SK-N-SH (cell line): ENCODE measurements at regions not wholly inside any gene's neighbourhood (a gene's known extent, or its start where the extent isn't known, plus 50 kb on each side); places are given as distances from the start of the nearest gene placed in this dataset.

Experiments used
- CTCF ChIA-PET: fragments of 300-600, 350-600 bp; formaldehyde crosslinking; extraction: SDS; loops from one replicate; lab custom pipeline; 2021; lab: Yijun Ruan, JAX
- POLR2A ChIA-PET: fragments of 350-600 bp; sonication (Branson Sonifier 250); formaldehyde crosslinking; extraction: SDS; loops from one replicate; lab custom pipeline; 2020; ENCODE audit warnings: antibody characterized with exemption, inconsistent platforms; lab: Yijun Ruan, JAX
- DNase-seq: peaks from one replicate; pipeline ENCODE4 v3.0.0; 2012
- H2AFZ ChIP-seq: fragments of 200-600 bp; sonication (generic); 2 replicates; pipeline ENCODE4 v1.8.1; 2016; ENCODE audit warnings: antibody characterized with exemption, mild to moderate bottlenecking, low read depth
- H3F3A ChIP-seq: fragments of 200-600 bp; sonication (generic); replicated peaks from 2 replicates; pipeline ENCODE3; 2016; ENCODE audit warnings: antibody characterized with exemption, mild to moderate bottlenecking; ENCODE audit not compliant: insufficient read depth
- H3K27ac ChIP-seq, 2 experiments: fragments of 200-500 bp in 1 of 2; fragments of 200-600 bp in 1 of 2; sonication (Bioruptor generic) in 1 of 2; sonication (generic), shearing (Covaris generic) in 1 of 2; 2 replicates each; pipeline versions ENCODE4 v1.5.1 to v1.6.1; 2014 to 2016; ENCODE audit warnings: low read depth in 2 of 2, inconsistent platforms in 1 of 2, low read length in 1 of 2, mild to moderate bottlenecking in 1 of 2, mixed read lengths in 1 of 2
- H3K27me3 ChIP-seq: fragments of 200-600 bp; sonication (generic), shearing (Covaris generic); 2 replicates; pipeline ENCODE4 v1.6.1; 2016; ENCODE audit warnings: mixed run types; ENCODE audit not compliant: insufficient read depth
- H3K36me3 ChIP-seq, 2 experiments: fragments of 200-500 bp in 1 of 2; fragments of 200-600 bp in 1 of 2; sonication (Bioruptor generic) in 1 of 2; sonication (generic) in 1 of 2; replicated peaks in 1 of 2; 2 replicates each; pipeline versions ENCODE3 to v1.5.1; 2014 to 2016; ENCODE audit warnings: low read length in 1 of 2, mild to moderate bottlenecking in 1 of 2; ENCODE audit not compliant: insufficient read depth in 2 of 2, control insufficient read depth in 1 of 2
- H3K4me1 ChIP-seq, 2 experiments: fragments of 200-500 bp in 1 of 2; fragments of 200-600 bp in 1 of 2; sonication (Bioruptor generic) in 1 of 2; sonication (generic), shearing (Covaris generic) in 1 of 2; 2 replicates each; pipeline versions ENCODE4 v1.5.1 to v1.6.1; 2014 to 2016; ENCODE audit warnings: low read depth in 1 of 2, low read length in 1 of 2, mixed run types in 1 of 2; ENCODE audit not compliant: insufficient read depth in 2 of 2, control insufficient read depth in 1 of 2
- H3K4me2 ChIP-seq: fragments of 200-600 bp; sonication (generic), shearing (Covaris generic); 2 replicates; pipeline ENCODE4 v1.6.1; 2017; ENCODE audit warnings: mixed run types
- H3K4me3 ChIP-seq, 2 experiments: fragments of 200-500 bp in 1 of 2; fragments of 200-600 bp in 1 of 2; sonication (Bioruptor generic) in 1 of 2; sonication (generic), shearing (Covaris generic) in 1 of 2; 2 replicates each; pipeline versions ENCODE4 v1.5.1 to v1.8.1; 2014 to 2016; ENCODE audit warnings: low read depth in 2 of 2, inconsistent platforms in 1 of 2, low read length in 1 of 2, mild to moderate bottlenecking in 1 of 2, mixed read lengths in 1 of 2, moderate library complexity in 1 of 2
- H3K79me2 ChIP-seq: fragments of 200-600 bp; sonication (generic); 2 replicates; pipeline ENCODE4 v1.8.1; 2017; ENCODE audit warnings: mild to moderate bottlenecking; ENCODE audit not compliant: insufficient read depth
- H3K9ac ChIP-seq: fragments of 200-600 bp; sonication (generic); 2 replicates; pipeline ENCODE4 v1.6.1; 2017; ENCODE audit warnings: mixed run types
- H3K9me2 ChIP-seq: fragments of 200-600 bp; sonication (generic); 2 replicates; pipeline ENCODE4 v1.6.1; 2017; ENCODE audit warnings: mixed run types
- H3K9me3 ChIP-seq: fragments of 200-600 bp; sonication (generic); 2 replicates; pipeline ENCODE4 v1.6.1; 2017; ENCODE audit warnings: mixed run types, mild to moderate bottlenecking, moderate library complexity
- H4K20me1 ChIP-seq: fragments of 200-600 bp; sonication (generic); 2 replicates; pipeline ENCODE4 v1.6.1; 2017; ENCODE audit warnings: mild to moderate bottlenecking, mixed run types; ENCODE audit not compliant: insufficient read depth
- CTCF ChIP-seq: fragments of 200-600 bp; sonication (generic); IDR thresholded peaks from 2 replicates; pipeline ENCODE4 v1.6.1; 2017; ENCODE audit warnings: antibody characterized with exemption, mild to moderate bottlenecking, moderate library complexity
- MAX ChIP-seq: IDR thresholded peaks from 2 replicates; pipeline ENCODE4 v1.4.0; 2012; ENCODE audit warnings: low read depth
- NFIC ChIP-seq: IDR thresholded peaks from 2 replicates; pipeline ENCODE4 v1.4.0; 2012; ENCODE audit warnings: borderline replicate concordance
- NRF1 ChIP-seq: IDR thresholded peaks from 2 replicates; pipeline ENCODE4 v1.6.1; 2012; ENCODE audit warnings: low read depth, mild to moderate bottlenecking, low read length
- PBX3 ChIP-seq: IDR thresholded peaks from 2 replicates; pipeline ENCODE4; 2012
- RAD21 ChIP-seq: IDR thresholded peaks from 2 replicates; pipeline ENCODE4 v1.6.1; 2012; ENCODE audit warnings: mild to moderate bottlenecking, low read length
- RXRA ChIP-seq: IDR thresholded peaks from 2 replicates; pipeline ENCODE4 v1.4.0; 2012; ENCODE audit warnings: low read depth, mild to moderate bottlenecking, borderline replicate concordance
- SIN3A ChIP-seq: IDR thresholded peaks from 2 replicates; pipeline ENCODE4 v1.6.1; 2012; ENCODE audit warnings: low read depth, mild to moderate bottlenecking, low read length, moderate library complexity, borderline replicate concordance
- TAF1 ChIP-seq: IDR thresholded peaks from 2 replicates; pipeline ENCODE4 v1.6.1; 2012; ENCODE audit warnings: low read depth, mild to moderate bottlenecking, low read length, moderate library complexity, borderline replicate concordance
- ZBTB33 ChIP-seq: IDR thresholded peaks from 2 replicates; pipeline ENCODE4 v1.4.0; 2012; ENCODE audit warnings: low read depth, borderline replicate concordance
- WGBS: methylation state at CpG from one replicate; pipeline ENCODE4 v1.1.6; 2017; ENCODE audit warnings: low lambda C conversion rate; 5-methylcytosine and 5-hydroxymethylcytosine counted together
- TF ChIP-seq, protein P1 (sequence below): fragments of 150-350 bp; IDR thresholded peaks from 2 replicates; pipeline ENCODE4 v1.6.1; 2016; ENCODE audit warnings: mild to moderate bottlenecking, low read depth, low read length

- Histone ChIP-seq H3K9me3 (no peaks in the 10 kb centered on the region), H3F3A (no peaks in the 10 kb centered on the region), H3K79me2 (no peaks in the 10 kb centered on the region), H3K9ac (no peak overlapping the region), H3K4me2 (no peak overlapping the region), H3K4me3 (no peak overlapping the region), H3K27me3 (no peaks in the 10 kb centered on the region), H3K9me2 (no peaks in the 10 kb centered on the region), H3K4me1 (no peaks in the 10 kb centered on the region; a peak in 1 of 4 replicates), H4K20me1 (no peaks in the 10 kb centered on the region), H3K36me3 (no peaks in the 10 kb centered on the region), H3K27ac (no peak overlapping the region), H2AFZ (no peak overlapping the region)
- POLR2A ChIA-PET: no interaction called here
- TF ChIP-seq MAX: no peak
- TF ChIP-seq PBX3: no peak
- no peak for TF ChIP-seq CTCF
- no peak for TF ChIP-seq NFIC
- TF ChIP-seq TAF1: no peak
- TF ChIP-seq, protein P1, sequence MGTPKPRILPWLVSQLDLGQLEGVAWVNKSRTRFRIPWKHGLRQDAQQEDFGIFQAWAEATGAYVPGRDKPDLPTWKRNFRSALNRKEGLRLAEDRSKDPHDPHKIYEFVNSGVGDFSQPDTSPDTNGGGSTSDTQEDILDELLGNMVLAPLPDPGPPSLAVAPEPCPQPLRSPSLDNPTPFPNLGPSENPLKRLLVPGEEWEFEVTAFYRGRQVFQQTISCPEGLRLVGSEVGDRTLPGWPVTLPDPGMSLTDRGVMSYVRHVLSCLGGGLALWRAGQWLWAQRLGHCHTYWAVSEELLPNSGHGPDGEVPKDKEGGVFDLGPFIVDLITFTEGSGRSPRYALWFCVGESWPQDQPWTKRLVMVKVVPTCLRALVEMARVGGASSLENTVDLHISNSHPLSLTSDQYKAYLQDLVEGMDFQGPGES: no peak
- TF ChIP-seq RXRA: no peak
- no peak for TF ChIP-seq NRF1
- TF ChIP-seq SIN3A: no peak
- DNase-seq: no peak
- WGBS: 85% methylated on average over 2 of the region's 2 CpGs
- CTCF ChIA-PET: interaction anchor here (1.0 kb wide), 1 partner anchor 116 kb away, joined by 3 read pairs; no protein-coding TSS in a partner anchor
These were observed 113.3 kb downstream of the SPRY2 start for GRCh38 chr13:80227645-80228044.

DNA sequence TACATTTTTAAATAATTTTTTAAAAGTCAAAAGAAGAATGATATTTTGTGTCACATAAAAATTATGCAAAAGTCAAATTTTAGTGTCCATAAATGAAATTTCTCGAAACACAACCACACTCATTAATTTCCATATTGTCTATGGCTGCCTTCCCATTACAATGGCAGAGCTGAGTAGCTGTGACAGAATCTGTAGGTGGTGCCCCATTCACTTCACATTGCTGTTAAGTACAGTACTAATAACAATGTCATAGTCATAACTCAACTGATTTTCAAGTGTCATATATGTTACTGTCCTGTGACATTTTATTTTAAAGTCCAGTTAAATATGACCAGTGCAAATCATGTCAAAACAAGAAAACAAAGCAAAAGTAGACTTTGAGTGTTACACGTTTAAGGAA is 114.3 kb downstream of the SPRY2 start:
- no peak overlapping the region for H3K27ac ChIP-seq
- no peaks in the 10 kb centered on the region for H3K9me3 ChIP-seq
- 92% methylated on average over 2 of the region's 2 CpGs for WGBS

More for the DNA sequence above, 114.3 kb downstream of the SPRY2 start:
- ChIA-PET POLR2A (no interaction called here), CTCF (interaction anchor here (0.6 kb wide), 1 partner anchor 17 kb away, joined by 3 read pairs; no protein-coding TSS in a partner anchor)
- Histone ChIP-seq H3K79me2 (no peaks in the 10 kb centered on the region), H3K36me3 (no peaks in the 10 kb centered on the region), H3K9me2 (no peaks in the 10 kb centered on the region), H2AFZ (no peak overlapping the region), H3K9ac (no peak overlapping the region), H3K4me3 (no peak overlapping the region), H3K4me2 (no peak overlapping the region), H3K27me3 (no peaks in the 10 kb centered on the region), H4K20me1 (no peaks in the 10 kb centered on the region), H3K4me1 (no peaks in the 10 kb centered on the region; a peak in 1 of 4 replicates), H3F3A (no peaks in the 10 kb centered on the region)
- TF ChIP-seq RAD21 (no peak), ZBTB33 (no peak)
- DNase-seq: no peak
